ENCODE measurements at regions not wholly inside any gene's neighbourhood (a gene's known extent, or its start where the extent isn't known, plus 50 kb on each side); places are given as distances from the start of the nearest gene placed in this dataset.

DNA sequence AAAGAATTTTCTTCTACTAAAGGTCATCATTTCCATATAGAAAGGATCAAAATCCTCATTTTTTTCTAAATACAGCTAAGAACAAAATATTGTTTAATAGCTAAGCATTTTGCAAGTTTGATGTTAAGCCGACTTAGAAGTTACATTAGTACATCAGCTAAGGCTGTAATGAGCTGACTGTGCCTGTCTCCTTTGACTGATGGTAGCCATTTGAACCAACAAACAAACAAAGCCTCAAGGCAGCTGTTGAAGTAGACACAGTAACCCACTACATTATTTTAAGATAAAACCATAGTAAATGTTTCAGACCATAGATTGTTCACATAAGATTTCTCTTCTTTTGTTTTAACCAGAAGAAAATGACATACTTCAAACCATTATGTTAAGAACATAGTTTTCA, 210.9 kb upstream of the VSTM2A start:
- TF ChIP-seq, protein P1, sequence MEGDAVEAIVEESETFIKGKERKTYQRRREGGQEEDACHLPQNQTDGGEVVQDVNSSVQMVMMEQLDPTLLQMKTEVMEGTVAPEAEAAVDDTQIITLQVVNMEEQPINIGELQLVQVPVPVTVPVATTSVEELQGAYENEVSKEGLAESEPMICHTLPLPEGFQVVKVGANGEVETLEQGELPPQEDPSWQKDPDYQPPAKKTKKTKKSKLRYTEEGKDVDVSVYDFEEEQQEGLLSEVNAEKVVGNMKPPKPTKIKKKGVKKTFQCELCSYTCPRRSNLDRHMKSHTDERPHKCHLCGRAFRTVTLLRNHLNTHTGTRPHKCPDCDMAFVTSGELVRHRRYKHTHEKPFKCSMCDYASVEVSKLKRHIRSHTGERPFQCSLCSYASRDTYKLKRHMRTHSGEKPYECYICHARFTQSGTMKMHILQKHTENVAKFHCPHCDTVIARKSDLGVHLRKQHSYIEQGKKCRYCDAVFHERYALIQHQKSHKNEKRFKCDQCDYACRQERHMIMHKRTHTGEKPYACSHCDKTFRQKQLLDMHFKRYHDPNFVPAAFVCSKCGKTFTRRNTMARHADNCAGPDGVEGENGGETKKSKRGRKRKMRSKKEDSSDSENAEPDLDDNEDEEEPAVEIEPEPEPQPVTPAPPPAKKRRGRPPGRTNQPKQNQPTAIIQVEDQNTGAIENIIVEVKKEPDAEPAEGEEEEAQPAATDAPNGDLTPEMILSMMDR (IDR thresholded peaks at IDR 0.05; ENCODE audit: low read length), result no peak
- no peak for TF ChIP-seq EZH2 (IDR thresholded peaks at IDR 0.05; ENCODE audit: borderline replicate concordance, low read length)
